Common myeloid progenitor, CD34-positive (primary cell): ENCODE measurements at regions not wholly inside any gene's neighbourhood (a gene's known extent, or its start where the extent isn't known, plus 50 kb on each side); places are given as distances from the start of the nearest gene placed in this dataset.

Experiments used
- CTCF ChIA-PET: fragments of 350-600 bp; sonication (Branson Sonifier 250); formaldehyde crosslinking; loops from one replicate; lab custom pipeline; 2021; ENCODE audit warnings: antibody characterized with exemption; lab: Charles Lee
- POLR2A ChIA-PET: fragments of 350-600 bp; sonication (Branson Sonifier 250); formaldehyde crosslinking; loops from one replicate; lab custom pipeline; 2021; ENCODE audit warnings: antibody characterized with exemption; lab: Charles Lee
- DNase-seq, 3 donors: peaks; one replicate each; pipeline versions ENCODE4 v3.0.0 to v3.0.0-alpha.2; 2013
- H3K27ac ChIP-seq, 2 experiments: 1 replicate in 1 of 2; 2 replicates in 1 of 2; pipeline ENCODE4 v1.7.0; 2013; ENCODE audit warnings: inconsistent platforms in 2 of 2, low read length in 2 of 2, mild to moderate bottlenecking in 2 of 2, low read depth in 1 of 2, moderate library complexity in 1 of 2; ENCODE audit not compliant: severe bottlenecking in 2 of 2, insufficient read depth in 1 of 2, poor library complexity in 1 of 2
- H3K27me3 ChIP-seq, 5 experiments: replicated peaks in 2 of 5; 1 replicate in 3 of 5; 2 replicates in 2 of 5; pipeline versions ENCODE4 v1.6.1 to v1.7.0; 2013; ENCODE audit warnings: low read length in 4 of 5, mild to moderate bottlenecking in 2 of 5, moderate library complexity in 2 of 5, inconsistent platforms in 1 of 5; ENCODE audit not compliant: insufficient read depth in 5 of 5, control insufficient read depth in 4 of 5
- H3K36me3 ChIP-seq, 4 experiments: 1 replicate in 2 of 4; 2 replicates in 2 of 4; pipeline versions ENCODE4 v1.6.1 to v1.7.0; 2013; ENCODE audit warnings: low read length in 3 of 4, control low read depth in 1 of 4, mild to moderate bottlenecking in 1 of 4; ENCODE audit not compliant: control insufficient read depth in 4 of 4, insufficient read depth in 4 of 4
- H3K4me1 ChIP-seq, 4 experiments: 1 replicate in 3 of 4; 2 replicates in 1 of 4; pipeline versions ENCODE4 v1.6.1 to v1.7.1; 2013; ENCODE audit warnings: low read length in 3 of 4, mild to moderate bottlenecking in 3 of 4, control low read depth in 1 of 4, inconsistent platforms in 1 of 4, moderate library complexity in 1 of 4; ENCODE audit not compliant: control insufficient read depth in 4 of 4, insufficient read depth in 4 of 4; ENCODE audit errors: control extremely low read depth in 1 of 4
- H3K4me3 ChIP-seq, 7 experiments: 1 replicate in 4 of 7; 2 replicates in 3 of 7; pipeline versions ENCODE4 v1.5.1 to v1.7.0; 2013; ENCODE audit warnings: mild to moderate bottlenecking in 7 of 7, low read length in 6 of 7, moderate library complexity in 6 of 7, inconsistent platforms in 2 of 7, low read depth in 2 of 7, control low read depth in 1 of 7; ENCODE audit not compliant: insufficient read depth in 4 of 7, control insufficient read depth in 1 of 7; ENCODE audit errors: extremely low read depth in 1 of 7
- H3K9me3 ChIP-seq, 5 experiments: 1 replicate in 4 of 5; 2 replicates in 1 of 5; pipeline versions ENCODE4 v1.6.1 to v1.7.1; 2013; ENCODE audit warnings: low read length in 4 of 5, mild to moderate bottlenecking in 2 of 5, inconsistent platforms in 1 of 5, low read depth in 1 of 5, moderate library complexity in 1 of 5; ENCODE audit not compliant: control insufficient read depth in 4 of 5, insufficient read depth in 2 of 5; ENCODE audit errors: control extremely low read depth in 1 of 5
- WGBS: methylation state at CpG from one replicate; pipeline ENCODE4 v1.1.5; 2013; ENCODE audit not compliant: insufficient coverage; 5-methylcytosine and 5-hydroxymethylcytosine counted together

DNA sequence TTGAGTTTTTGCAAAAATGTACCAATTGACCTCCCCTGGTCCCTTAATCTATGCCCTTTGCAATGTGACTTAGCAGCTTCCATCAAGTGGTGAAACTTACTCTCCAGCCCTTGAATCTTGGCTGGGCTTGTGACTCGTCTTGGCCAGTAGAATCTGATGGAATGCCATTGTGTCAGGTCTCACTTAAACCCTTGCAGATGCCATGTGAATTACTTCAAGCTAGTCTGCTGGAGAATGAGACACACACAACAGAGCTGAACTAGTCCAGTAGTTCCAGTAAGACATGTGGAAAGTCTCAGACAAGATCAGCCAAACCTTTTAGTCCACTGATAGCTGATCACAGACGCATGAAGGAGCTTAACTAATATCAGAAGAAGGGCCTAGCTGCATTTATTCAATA lies 567.8 kb upstream of the CPEB2 start:
- Histone ChIP-seq H3K4me1 (no peaks in the 10 kb centered on the region), H3K27ac (no peak overlapping the region), H3K4me3 (no peak overlapping the region), H3K9me3 (no peaks in the 10 kb centered on the region), H3K36me3 (no peaks in the 10 kb centered on the region), H3K27me3 (no peaks in the 10 kb centered on the region)
- WGBS, result 93% methylated on average over 1 of the region's 2 CpGs
- no peak for DNase-seq
- ChIA-PET CTCF (no interaction called here), POLR2A (no interaction called here)

DNA sequence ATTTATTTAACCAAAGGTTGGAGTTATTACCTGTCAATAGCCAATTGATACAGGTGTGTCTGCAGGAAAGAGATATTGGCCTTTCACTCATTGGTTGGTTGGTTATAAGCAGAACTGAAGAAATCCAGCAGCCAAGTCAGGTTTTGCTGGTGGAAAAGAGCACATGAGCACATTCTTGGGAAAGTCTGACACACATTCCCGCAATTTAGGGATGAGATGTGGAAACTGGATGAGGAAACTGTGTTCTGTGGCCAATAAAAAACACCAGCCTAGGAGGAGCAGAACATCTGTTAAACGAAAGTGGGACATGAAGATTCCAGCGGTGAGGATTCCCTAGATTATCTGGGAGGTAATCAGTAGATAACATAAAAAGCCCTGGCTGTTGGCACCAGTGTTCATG lies 567.4 kb upstream of the CPEB2 start:
- Histone ChIP-seq H3K9me3 (no peaks in the 10 kb centered on the region), H3K36me3 (no peaks in the 10 kb centered on the region), H3K27me3 (no peaks in the 10 kb centered on the region), H3K27ac (no peak overlapping the region), H3K4me3 (no peak overlapping the region), H3K4me1 (no peaks in the 10 kb centered on the region)
- ChIA-PET POLR2A (no interaction called here), CTCF (no interaction called here)
- WGBS, result 100% methylated on average over 1 of the region's 3 CpGs
- DNase-seq, result no peak

DNA sequence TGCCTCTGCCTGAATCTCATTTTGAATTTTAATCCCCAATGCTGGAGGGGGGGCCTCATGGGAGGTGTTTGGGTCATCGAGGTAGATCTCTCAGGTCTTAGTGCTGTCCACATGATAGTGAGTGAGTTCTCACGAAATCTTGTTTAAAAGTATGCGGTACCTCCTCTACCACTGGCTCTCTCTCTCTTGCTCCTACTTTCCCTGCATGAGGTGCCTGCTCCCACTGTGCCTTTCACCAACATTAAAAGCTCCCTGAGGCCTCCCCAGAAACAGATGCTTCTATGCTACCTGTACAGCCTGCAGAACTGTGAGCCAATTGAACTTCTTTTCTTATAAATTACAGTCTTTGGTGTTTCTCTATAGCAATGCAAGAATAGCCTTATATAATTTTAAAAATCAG lies 560.7 kb upstream of the CPEB2 start:
- Histone ChIP-seq H3K4me1 (peaks cover 0 to 5% (median 0%) of the 10 kb centered on the region in 4 experiments), H3K36me3 (no peaks in the 10 kb centered on the region), H3K27ac (no peak overlapping the region), H3K27me3 (no peaks in the 10 kb centered on the region), H3K9me3 (no peaks in the 10 kb centered on the region), H3K4me3 (no peak overlapping the region)
- DNase-seq, result no peak
- ChIA-PET POLR2A (no interaction called here), CTCF (no interaction called here)
- WGBS, result 100% methylated on average over 1 of the region's 3 CpGs

DNA sequence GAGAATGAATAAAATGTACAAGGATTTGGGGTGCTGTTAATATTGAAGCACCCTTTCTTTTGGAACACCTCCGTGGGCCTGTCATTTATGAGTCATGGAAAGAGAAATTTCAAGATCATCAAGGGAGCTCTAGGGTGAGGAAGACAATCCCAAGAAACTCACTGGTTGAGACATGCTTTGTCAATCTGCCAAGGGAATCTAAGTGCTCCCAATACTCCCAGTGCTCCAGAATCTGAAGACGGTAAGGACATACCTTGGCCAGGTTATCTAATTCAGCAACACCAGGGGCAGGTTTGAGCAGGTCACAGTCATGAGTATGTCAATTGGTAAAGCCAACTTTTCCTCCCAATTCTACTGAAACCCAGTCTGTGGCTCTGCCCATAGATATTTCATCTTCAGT lies 556.4 kb upstream of the CPEB2 start:
- ChIA-PET CTCF (no interaction called here), POLR2A (no interaction called here)
- Histone ChIP-seq H3K9me3 (no peaks in the 10 kb centered on the region), H3K4me3 (no peak overlapping the region), H3K4me1 (peaks cover 0 to 5% (median 0%) of the 10 kb centered on the region in 4 experiments), H3K27ac (no peak overlapping the region), H3K36me3 (no peaks in the 10 kb centered on the region), H3K27me3 (no peaks in the 10 kb centered on the region)
- no peak for DNase-seq
- WGBS, result 86% methylated on average over 2 of the region's 2 CpGs

DNA sequence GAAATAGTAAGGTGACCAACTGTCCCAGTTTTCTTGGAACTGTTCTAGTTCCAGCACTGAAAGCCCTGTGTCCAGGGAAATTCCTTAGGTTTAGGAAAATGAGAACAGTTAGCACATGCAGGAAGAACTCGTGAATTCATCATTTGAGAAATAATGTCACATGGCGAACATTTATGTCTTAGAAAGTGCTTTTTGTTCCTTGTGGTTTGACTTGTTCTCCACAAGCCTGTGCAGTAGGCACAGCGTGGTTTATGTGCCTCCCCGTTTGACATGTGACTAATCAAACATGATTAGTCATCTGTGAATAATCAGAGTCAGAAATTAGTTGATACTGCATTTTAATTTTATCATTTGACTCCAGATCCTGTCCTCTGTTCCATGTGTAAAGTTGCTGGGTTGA lies 556.0 kb upstream of the CPEB2 start:
- peak in 1 of 3 donors; percentile 4 for DNase-seq
- Histone ChIP-seq H3K4me3 (no peak overlapping the region), H3K27ac (no peak overlapping the region), H3K4me1 (peaks cover 0 to 5% (median 0%) of the 10 kb centered on the region in 4 experiments), H3K27me3 (no peaks in the 10 kb centered on the region), H3K9me3 (no peaks in the 10 kb centered on the region), H3K36me3 (no peaks in the 10 kb centered on the region)
- ChIA-PET CTCF (no interaction called here), POLR2A (no interaction called here)
- WGBS, result 46% methylated on average over 3 of the region's 4 CpGs

DNA sequence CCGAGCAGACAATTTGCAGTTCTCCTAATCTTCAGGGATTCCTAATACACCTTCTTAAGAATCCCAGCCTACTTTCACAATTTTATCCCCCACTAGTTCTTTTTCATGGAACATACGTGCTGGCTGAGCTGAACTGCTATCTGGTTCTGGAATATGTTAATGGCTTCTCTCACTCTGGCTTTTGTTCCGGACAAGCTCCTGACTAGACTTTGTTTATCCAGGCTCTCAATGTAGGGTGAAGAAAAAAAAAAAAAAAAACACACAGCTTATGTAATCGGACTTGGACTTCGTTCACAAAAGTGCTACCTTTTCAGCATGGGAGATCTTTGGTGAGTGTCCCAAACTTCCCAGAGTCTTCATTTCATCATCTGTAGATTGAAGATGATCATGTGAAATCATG lies 555.4 kb upstream of the CPEB2 start:
- Histone ChIP-seq H3K36me3 (no peaks in the 10 kb centered on the region), H3K4me3 (no peak overlapping the region), H3K4me1 (peaks cover 0 to 5% (median 0%) of the 10 kb centered on the region in 4 experiments), H3K27me3 (no peaks in the 10 kb centered on the region), H3K9me3 (no peaks in the 10 kb centered on the region), H3K27ac (no peak overlapping the region)
- no peak for DNase-seq
- CTCF ChIA-PET, result no interaction called here
- WGBS, result 40% methylated on average over 2 of the region's 5 CpGs
- POLR2A ChIA-PET, result no interaction called here

DNA sequence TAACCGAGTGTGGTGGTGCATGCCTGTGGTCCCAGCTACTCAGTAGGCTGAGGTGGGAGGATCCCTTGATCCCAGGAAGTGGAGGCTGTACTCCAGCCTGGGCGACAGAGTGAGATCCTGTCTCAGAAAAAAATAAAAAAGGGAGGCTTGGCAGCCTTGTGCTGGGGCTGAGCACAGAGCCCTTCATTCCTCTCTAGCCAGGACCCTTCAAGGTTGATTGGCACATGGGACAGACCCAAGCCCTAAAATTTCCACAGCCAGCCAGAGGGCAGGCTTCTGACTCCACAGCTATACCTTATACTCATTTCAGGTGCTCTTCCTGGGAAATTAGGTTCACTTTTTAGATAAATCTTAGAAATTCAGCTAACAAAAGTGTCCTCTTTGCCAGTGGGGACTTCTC lies 553.0 kb upstream of the CPEB2 start:
- no peak for DNase-seq
- 100% methylated on average over 2 of the region's 2 CpGs for WGBS
- ChIA-PET CTCF (no interaction called here), POLR2A (no interaction called here)
- H3K4me3 ChIP-seq, result no peak overlapping the region
- H3K27ac ChIP-seq, result no peak overlapping the region
- H3K36me3 ChIP-seq, result no peaks in the 10 kb centered on the region
- peaks cover 0 to 5% (median 0%) of the 10 kb centered on the region in 4 experiments for H3K4me1 ChIP-seq
- no peaks in the 10 kb centered on the region for H3K9me3 ChIP-seq
- H3K27me3 ChIP-seq, result no peaks in the 10 kb centered on the region
